ENCODE measurements at regions not wholly inside any gene's neighbourhood (a gene's known extent, or its start where the extent isn't known, plus 50 kb on each side); places are given as distances from the start of the nearest gene placed in this dataset.

DNA sequence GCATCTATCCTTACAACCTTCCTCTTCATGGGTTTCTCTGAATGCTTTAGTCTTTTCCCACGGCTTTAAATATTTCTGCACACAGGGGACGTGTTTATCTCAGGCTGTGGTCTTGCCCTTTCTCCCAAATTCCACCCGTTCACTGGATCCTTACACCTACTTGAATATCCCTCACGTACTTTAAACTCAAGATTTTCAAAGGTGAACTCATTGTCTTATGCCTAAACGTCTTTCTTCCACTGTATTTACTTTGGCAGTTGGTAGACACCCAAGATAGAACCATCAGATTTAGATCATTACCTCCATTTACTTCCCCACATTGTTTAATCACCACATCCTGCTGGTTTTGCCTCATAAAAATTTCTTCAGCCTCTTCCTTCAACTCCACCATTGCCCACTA lies 269.2 kb downstream of the CBLL2 start:
- Histone ChIP-seq H3K9me3 (replicated peaks in 1 of 2; ENCODE audit: control insufficient read depth in 1 of 2, insufficient read depth in 1 of 2, low read length in 2 of 2) (peaks cover 0 to 9% of the 10 kb centered on the region in 2 donors), H3K4me1 (ENCODE audit: control insufficient read depth in 1 of 2, insufficient read depth in 2 of 2, low read length in 2 of 2) (no peaks in the 10 kb centered on the region), H3K79me2 (ENCODE audit: insufficient read depth, low read length) (no peaks in the 10 kb centered on the region), H2AFZ (ENCODE audit: insufficient read depth, low read depth, low read length, poor library complexity, severe bottlenecking) (no peak overlapping the region), H3K27ac (ENCODE audit: low read depth in 1 of 2, low read length in 2 of 2) (no peak overlapping the region), H3K27me3 (ENCODE audit: control insufficient read depth in 2 of 2, insufficient read depth in 2 of 2, low read length in 2 of 2) (no peaks in the 10 kb centered on the region), H3K36me3 (replicated peaks in 1 of 2; ENCODE audit: control insufficient read depth in 1 of 2, insufficient read depth in 2 of 2, low read length in 2 of 2) (no peaks in the 10 kb centered on the region), H4K20me1 (ENCODE audit: insufficient read depth, low read length) (no peaks in the 10 kb centered on the region), H3K4me2 (replicated peaks; ENCODE audit: extremely low read depth, low read length, poor library complexity, severe bottlenecking) (no peak overlapping the region), H3K9ac (ENCODE audit: insufficient read depth, low read length, poor library complexity, severe bottlenecking) (no peak overlapping the region), H3K4me3 (replicated peaks in 1 of 3; ENCODE audit: low read depth in 2 of 3, low read length in 3 of 3) (no peak overlapping the region)
- WGBS (ENCODE audit: insufficient coverage): 84% methylated on average over 5 of the region's 5 CpGs
- Mint-ChIP-seq H3K36me3 (no peaks in the 10 kb centered on the region), H3K4me3 (no peak overlapping the region), H3K27ac (no peak overlapping the region), H3K27me3 (ENCODE audit: low read depth in 3 of 3) (peaks cover 0 to 2% (median 1%) of the 10 kb centered on the region in 3 donors), H3K4me1 (no peaks in the 10 kb centered on the region), H3K9me3 (peaks cover 0 to 16% (median 1%) of the 10 kb centered on the region in 7 donors)
- DNase-seq: no peak
- intact Hi-C loops (cut with micrococcal nuclease): no loop called here
- TF ChIP-seq, protein P1, sequence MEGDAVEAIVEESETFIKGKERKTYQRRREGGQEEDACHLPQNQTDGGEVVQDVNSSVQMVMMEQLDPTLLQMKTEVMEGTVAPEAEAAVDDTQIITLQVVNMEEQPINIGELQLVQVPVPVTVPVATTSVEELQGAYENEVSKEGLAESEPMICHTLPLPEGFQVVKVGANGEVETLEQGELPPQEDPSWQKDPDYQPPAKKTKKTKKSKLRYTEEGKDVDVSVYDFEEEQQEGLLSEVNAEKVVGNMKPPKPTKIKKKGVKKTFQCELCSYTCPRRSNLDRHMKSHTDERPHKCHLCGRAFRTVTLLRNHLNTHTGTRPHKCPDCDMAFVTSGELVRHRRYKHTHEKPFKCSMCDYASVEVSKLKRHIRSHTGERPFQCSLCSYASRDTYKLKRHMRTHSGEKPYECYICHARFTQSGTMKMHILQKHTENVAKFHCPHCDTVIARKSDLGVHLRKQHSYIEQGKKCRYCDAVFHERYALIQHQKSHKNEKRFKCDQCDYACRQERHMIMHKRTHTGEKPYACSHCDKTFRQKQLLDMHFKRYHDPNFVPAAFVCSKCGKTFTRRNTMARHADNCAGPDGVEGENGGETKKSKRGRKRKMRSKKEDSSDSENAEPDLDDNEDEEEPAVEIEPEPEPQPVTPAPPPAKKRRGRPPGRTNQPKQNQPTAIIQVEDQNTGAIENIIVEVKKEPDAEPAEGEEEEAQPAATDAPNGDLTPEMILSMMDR (IDR thresholded peaks at IDR 0.05): no peak

GRCh38 chrX:22542641-22543040 lies 269.9 kb downstream of the CBLL2 start:
- no peaks in the 10 kb centered on the region for H3K27me3 ChIP-seq (ENCODE audit: control insufficient read depth in 2 of 2, insufficient read depth in 2 of 2, low read length in 2 of 2)
- H3K4me1 ChIP-seq (ENCODE audit: control insufficient read depth in 1 of 2, insufficient read depth in 2 of 2, low read length in 2 of 2): no peaks in the 10 kb centered on the region
- Mint-ChIP-seq H3K4me3 (no peak overlapping the region), H3K9me3 (peaks cover 0 to 20% (median 5%) of the 10 kb centered on the region in 7 donors), H3K27ac (no peak overlapping the region), H3K4me1 (no peaks in the 10 kb centered on the region), H3K36me3 (no peaks in the 10 kb centered on the region), H3K27me3 (ENCODE audit: low read depth in 3 of 3) (peaks cover 0 to 3% (median 2%) of the 10 kb centered on the region in 3 donors)
- TF ChIP-seq, protein P1 (IDR thresholded peaks at IDR 0.05): no peak
- no peak for DNase-seq
- no peaks in the 10 kb centered on the region for H4K20me1 ChIP-seq (ENCODE audit: insufficient read depth, low read length)
- no peaks in the 10 kb centered on the region for H3K79me2 ChIP-seq (ENCODE audit: insufficient read depth, low read length)
- H3K4me3 ChIP-seq (replicated peaks in 1 of 3; ENCODE audit: low read depth in 2 of 3, low read length in 3 of 3): no peak overlapping the region
- H3K9me3 ChIP-seq (replicated peaks in 1 of 2; ENCODE audit: control insufficient read depth in 1 of 2, insufficient read depth in 1 of 2, low read length in 2 of 2): peaks cover 0 to 11% of the 10 kb centered on the region in 2 donors
- intact Hi-C loops (cut with micrococcal nuclease): no loop called here
- no peaks in the 10 kb centered on the region for H3K36me3 ChIP-seq (replicated peaks in 1 of 2; ENCODE audit: control insufficient read depth in 1 of 2, insufficient read depth in 2 of 2, low read length in 2 of 2)
- no peak overlapping the region for H2AFZ ChIP-seq (ENCODE audit: insufficient read depth, low read depth, low read length, poor library complexity, severe bottlenecking)
- H3K9ac ChIP-seq (ENCODE audit: insufficient read depth, low read length, poor library complexity, severe bottlenecking): no peak overlapping the region
- H3K27ac ChIP-seq (ENCODE audit: low read depth in 1 of 2, low read length in 2 of 2): no peak overlapping the region
- WGBS (ENCODE audit: insufficient coverage): no CpG with 5 or more reads among the region's 3 CpGs
- no peak overlapping the region for H3K4me2 ChIP-seq (replicated peaks; ENCODE audit: extremely low read depth, low read length, poor library complexity, severe bottlenecking)
